AG09309 (cell line): ENCODE measurements at regions not wholly inside any gene's neighbourhood (a gene's known extent, or its start where the extent isn't known, plus 50 kb on each side); places are given as distances from the start of the nearest gene placed in this dataset.

Experiments used
- DNase-seq: peaks from one replicate; pipeline ENCODE4 v3.0.0-alpha.2; 2010; ENCODE audit warnings: low read depth
- H3K4me3 ChIP-seq: 2 replicates; pipeline ENCODE4 v1.5.1; 2011; ENCODE audit warnings: mild to moderate bottlenecking, low read depth, low read length, moderate library complexity; ENCODE audit not compliant: control insufficient read depth
- CTCF ChIP-seq: IDR thresholded peaks from 2 replicates; pipeline ENCODE4 v1.5.1; 2011; ENCODE audit warnings: mild to moderate bottlenecking, low read depth, low read length, inconsistent platforms; ENCODE audit not compliant: insufficient read depth, control insufficient read depth; ENCODE audit errors: missing control alignments

GRCh38 chr3:64387688-64388087 lies 162.4 kb upstream of the PRICKLE2 start:
- no peak for TF ChIP-seq CTCF
- DNase-seq = no peak
- H3K4me3 ChIP-seq = no peak overlapping the region

GRCh38 chr3:64385277-64385676 lies 160.0 kb upstream of the PRICKLE2 start:
- H3K4me3 ChIP-seq = no peak overlapping the region
- DNase-seq = no peak
- TF ChIP-seq CTCF = no peak

GRCh38 chr3:64384561-64384960 lies 159.3 kb upstream of the PRICKLE2 start:
- DNase-seq = no peak
- TF ChIP-seq CTCF = no peak
- no peak overlapping the region for H3K4me3 ChIP-seq

- no peak overlapping the region for H3K4me3 ChIP-seq
- TF ChIP-seq CTCF = no peak
- no peak for DNase-seq
Measured at GRCh38 chr3:64382153-64382552, 156.9 kb upstream of the PRICKLE2 start.

- no peak for DNase-seq
- no peak overlapping the region for H3K4me3 ChIP-seq
- no peak for TF ChIP-seq CTCF
Measured at GRCh38 chr3:64381367-64381766, 156.1 kb upstream of the PRICKLE2 start.

- no peak for TF ChIP-seq CTCF
- DNase-seq = no peak
Measured at GRCh38 chr3:64380546-64380945, 155.3 kb upstream of the PRICKLE2 start.

GRCh38 chr3:64379221-64379620 lies 154.0 kb upstream of the PRICKLE2 start:
- DNase-seq = no peak
- no peak overlapping the region for H3K4me3 ChIP-seq
- TF ChIP-seq CTCF = no peak

More at GRCh38 chr3:64380546-64380945, 155.3 kb upstream of the PRICKLE2 start:
- H3K4me3 ChIP-seq = no peak overlapping the region
